HG02588 (cell line): ENCODE measurements at regions not wholly inside any gene's neighbourhood (a gene's known extent, or its start where the extent isn't known, plus 50 kb on each side); places are given as distances from the start of the nearest gene placed in this dataset.
"Not testable (repeated sequence)": the region's sequence is repeated elsewhere in the genome, so short reads cannot be mapped to it uniquely, and the experiment has no call there.

Source experiments
- ATAC-seq: cut with Tn5 transposase; IDR thresholded peaks from one replicate; pipeline ENCODE4 v1.9.1; 2021; ENCODE audit warnings: mild to moderate bottlenecking, moderate library complexity; ENCODE audit not compliant: unreplicated experiment

- ATAC-seq, result not testable (repeated sequence)
Measured at GRCh38 chr7:55705728-55706450, 133.6 kb upstream of the VOPP1 start.

DNA sequence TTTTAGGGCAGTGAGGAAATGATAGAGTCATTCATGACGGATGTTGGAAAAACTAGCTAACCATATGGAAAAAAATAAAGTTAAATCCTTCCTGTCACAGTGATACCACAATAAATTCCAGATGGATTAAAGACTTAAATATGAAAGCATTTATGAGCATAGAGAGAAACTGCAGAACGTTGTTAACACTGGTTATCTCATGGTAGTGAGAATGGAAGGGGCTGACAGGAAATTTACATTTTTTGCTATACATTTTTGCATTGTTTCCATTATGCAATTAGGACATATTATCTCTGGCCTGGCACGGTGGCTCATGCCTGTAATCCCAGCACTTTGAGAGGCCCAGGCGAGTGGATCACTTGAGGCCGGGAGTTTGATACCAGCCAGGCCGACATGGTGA lies 130.5 kb upstream of the VOPP1 start:
- not testable (repeated sequence) for ATAC-seq

GRCh38 chr7:55699450-55699842 lies 127.1 kb upstream of the VOPP1 start:
- ATAC-seq, result not testable (repeated sequence)

DNA sequence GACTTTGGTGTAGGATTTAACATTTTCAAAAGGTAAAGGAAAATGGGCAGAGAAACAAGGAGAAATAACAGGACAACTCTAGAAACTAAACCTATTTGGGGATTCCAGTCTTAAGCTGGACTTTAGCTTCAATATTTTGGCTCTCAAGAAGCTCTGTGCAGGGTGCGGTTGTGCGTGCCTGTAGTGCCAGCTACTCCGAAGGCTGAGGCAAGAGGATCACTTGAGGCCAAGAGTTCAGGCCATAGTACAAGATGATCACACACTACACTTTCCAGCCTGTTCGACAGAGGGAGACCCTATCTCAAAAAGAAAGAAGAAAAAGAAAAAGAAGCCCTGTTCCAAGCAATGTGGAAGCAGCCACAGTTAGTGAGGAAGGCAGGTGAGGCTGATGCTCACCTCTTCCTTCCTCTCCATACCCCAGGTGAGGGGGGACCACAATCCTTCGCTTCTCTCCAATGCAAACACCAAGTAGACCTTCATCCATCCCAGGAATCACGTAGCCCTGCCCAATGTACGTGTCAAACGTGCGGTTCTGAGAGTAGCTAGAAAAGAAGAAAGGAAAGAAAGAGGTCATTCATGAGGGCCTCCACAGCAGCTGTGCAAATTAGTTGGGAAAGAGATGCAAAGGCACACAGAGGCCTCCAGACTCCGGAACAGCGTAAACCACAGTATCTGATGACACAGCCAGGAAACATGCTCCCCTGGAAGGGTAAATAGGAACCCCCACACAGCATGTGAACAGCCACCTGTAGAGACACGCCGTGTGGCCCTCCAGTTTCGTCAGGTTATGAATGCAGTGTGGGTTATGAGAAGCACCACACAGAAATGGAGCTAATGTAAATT lies 126.5 kb upstream of the VOPP1 start:
- peak; percentile 86 for ATAC-seq

GRCh38 chr7:55695893-55696701 lies 123.8 kb upstream of the VOPP1 start:
- not testable (repeated sequence) for ATAC-seq

DNA sequence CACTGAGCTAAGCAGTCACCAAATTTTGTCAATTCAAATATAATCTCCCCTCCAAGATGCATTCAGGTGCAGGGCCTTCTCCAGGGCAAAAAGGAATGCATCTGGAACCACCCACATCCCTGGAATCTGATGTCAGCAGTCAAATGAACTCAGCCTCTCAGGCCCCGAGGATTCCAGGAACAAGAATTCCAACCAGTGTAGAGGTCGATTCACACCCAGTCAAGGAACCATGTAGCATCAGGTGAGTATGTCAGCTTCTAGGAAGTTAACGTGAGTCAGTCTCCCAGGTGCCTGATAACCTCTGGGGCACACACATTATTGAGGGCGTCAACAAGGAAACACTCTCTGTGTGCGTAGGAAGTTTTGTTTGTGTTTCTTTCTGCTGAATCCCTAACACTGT lies 122.2 kb upstream of the VOPP1 start:
- ATAC-seq, result not testable (repeated sequence)

DNA sequence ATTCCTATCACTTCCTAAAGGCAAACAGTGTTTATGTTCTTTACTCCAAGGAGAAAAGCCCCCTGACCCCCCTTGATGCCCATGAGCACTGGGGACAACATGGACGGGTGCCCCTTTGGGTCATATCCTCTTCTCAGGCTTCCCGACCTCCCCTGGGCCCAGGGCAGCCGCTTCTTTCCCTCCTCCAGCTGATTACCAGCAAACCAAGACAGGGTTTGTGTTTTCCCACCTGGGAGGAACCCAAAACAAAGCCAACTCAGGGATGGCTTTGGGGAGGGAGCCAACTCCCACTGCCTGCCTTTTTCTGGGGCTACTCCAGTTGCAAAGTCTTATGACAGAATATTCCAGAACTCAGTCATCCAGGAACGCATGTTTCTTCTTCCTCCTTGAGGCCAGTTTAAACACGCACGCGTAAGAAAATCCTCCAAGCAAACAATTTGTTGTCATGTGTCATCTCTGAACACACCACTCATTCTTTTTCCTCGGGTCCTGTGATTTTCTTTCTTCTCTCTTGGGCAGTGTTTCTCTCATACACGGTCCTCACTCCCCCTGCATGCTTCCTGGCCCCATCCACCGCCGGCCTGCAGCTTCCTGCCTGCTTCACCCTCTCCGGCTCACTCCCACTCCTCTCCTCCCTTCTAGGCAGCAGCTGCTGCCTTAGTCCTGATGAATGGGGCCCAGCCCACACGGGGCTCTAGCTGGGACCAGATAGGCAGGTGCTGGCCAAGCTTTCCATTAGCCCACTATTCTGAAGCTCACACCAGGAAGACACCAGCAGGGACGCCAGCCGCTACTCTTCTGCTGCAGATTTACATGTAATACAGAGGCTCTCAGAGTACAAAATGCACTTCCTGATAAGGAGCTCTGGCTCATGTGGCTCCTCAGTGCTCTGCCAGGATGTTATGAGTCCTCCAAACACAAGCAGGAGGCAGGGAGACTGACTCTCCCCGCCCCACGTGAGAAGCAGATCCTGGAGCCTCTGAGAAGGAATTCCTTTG lies 116.7 kb upstream of the VOPP1 start:
- ATAC-seq, result not testable (repeated sequence)

DNA sequence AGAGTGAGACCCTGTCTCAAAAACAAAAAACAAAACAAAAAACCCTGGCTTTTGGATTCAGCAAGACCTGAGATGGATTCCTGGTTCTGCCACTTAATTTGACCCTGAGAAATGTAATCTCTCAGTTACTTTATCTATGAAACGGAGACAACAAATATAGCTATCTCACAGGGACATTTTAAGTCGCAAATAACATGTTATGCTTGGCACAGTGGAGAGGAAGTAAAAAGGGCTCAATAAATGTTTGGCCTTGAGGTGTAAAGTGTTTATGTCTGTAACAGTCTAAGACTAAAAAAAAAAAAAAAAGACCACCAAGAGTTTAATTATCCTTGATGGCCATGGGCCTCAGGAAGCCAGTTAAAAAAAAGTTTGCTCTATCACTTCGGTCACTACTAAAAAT lies 116.0 kb upstream of the VOPP1 start:
- ATAC-seq, result not testable (repeated sequence)

DNA sequence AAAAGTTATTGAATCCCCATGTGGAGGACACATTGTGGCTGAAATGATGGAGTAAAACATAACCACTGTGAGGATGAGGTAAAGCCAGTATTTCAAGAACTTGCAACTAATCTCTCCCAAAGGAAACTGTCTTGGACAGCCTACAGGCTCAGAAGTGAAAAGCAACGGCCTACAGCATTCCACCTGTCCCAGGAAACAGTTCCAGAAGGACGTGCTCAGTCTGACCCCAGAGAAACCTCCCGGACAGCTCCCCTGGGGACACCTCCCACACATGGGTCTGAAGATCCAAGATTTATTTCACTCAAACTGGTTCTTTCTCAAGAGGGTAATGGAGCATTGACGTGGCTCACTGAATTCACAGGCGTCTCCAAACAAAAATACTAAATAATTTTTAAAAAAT lies 115.0 kb upstream of the VOPP1 start:
- not testable (repeated sequence) for ATAC-seq

GRCh38 chr7:55686771-55687170 lies 114.5 kb upstream of the VOPP1 start:
- ATAC-seq, result not testable (repeated sequence)

DNA sequence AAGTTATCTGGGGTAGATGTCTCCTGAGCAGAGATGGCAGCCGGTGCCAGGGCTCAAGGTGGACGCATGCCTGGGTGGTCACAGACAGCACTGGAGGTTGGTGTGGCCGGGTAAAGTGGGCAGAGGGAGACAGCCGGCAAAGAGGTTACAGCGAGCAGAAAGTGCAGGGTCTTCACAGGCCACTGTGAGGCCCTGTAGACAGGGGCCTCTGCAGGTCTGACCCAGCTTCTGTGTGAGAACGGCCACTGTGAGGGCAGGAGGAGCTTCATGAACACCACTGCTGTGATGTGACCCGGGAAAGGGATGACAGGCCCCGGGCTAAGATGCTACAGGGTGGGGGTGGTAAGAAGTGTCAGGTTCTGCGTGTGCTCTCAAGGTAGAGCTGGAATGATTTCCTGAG lies 111.2 kb upstream of the VOPP1 start:
- not testable (repeated sequence) for ATAC-seq

GRCh38 chr7:55675589-55675988 lies 103.3 kb upstream of the VOPP1 start:
- ATAC-seq, result not testable (repeated sequence)

DNA sequence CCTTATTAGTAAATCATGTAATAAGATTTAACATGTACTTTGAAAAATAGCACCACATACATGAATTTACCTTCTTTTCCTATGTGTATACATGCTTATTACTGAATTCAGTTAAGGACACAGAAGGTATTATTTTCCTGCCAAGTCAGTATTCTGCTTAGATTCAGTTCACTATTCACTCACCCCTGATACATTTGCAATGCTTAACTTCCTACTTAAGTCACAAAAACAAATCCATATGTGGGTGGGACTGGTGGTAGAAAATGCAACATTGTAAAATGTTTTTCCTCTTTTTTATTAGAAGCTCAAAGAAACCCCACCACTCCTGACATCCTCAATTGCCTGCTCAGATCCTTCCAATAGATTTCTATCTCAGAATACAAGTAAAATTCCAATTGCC lies 101.2 kb upstream of the VOPP1 start:
- ATAC-seq, result not testable (repeated sequence)

DNA sequence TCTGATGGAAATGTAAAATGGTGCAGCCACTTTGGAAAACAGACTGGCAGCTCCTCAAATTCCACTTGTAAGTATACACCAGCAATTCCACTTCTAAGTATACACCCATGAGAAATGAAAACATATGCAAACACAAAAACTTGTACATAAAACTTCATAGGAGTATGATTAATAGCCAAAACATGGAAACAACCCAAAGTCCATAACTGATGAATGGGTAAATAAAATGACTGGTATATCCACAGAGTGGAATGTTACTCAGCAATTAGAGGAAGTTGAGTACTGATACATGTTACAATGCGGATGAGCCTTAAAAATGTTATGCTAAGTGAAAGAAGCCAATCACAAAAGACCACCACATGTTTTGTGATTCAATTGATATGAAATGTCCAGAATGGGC lies 99.8 kb upstream of the VOPP1 start:
- not testable (repeated sequence) for ATAC-seq

GRCh38 chr7:55657654-55658053 lies 85.4 kb upstream of the VOPP1 start:
- ATAC-seq, result no peak

DNA sequence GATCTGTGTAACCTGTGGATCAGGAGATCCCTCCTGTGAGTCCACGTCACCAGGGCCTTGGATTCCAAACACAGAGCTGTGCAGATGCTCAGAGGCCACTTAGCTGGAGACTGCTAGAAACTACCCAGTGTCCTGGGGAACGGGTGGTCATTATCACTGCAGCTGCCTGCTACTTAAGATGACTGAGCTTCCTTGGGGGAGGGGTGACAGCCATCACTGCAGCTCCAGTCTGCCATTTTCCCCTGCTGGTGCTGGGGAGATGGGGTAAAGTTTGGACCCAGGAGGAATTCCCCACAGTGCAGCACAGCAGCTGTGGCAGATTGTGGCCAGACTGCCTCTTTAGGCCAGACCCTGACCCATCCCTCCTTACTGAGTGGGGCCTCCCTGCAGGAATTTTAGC lies 78.8 kb upstream of the VOPP1 start:
- ATAC-seq, result no peak

- ATAC-seq, result no peak
Measured at GRCh38 chr7:55649238-55649637, 76.9 kb upstream of the VOPP1 start.

- no peak for ATAC-seq
Measured at GRCh38 chr7:55644567-55644966, 72.3 kb upstream of the VOPP1 start.

- ATAC-seq, result no peak
Measured at GRCh38 chr7:55642266-55642665, 70.0 kb upstream of the VOPP1 start.

- ATAC-seq, result peak; percentile 67
Measured at GRCh38 chr7:55641811-55642210, 69.5 kb upstream of the VOPP1 start.
